Fibroblast of skin of right biceps (primary cell): ENCODE measurements at regions not wholly inside any gene's neighbourhood (a gene's known extent, or its start where the extent isn't known, plus 50 kb on each side); places are given as distances from the start of the nearest gene placed in this dataset.
"Not testable (repeated sequence)": the region's sequence is repeated elsewhere in the genome, so short reads cannot be mapped to it uniquely, and the experiment has no call there.

Source experiments
- DNase-seq: peaks from one replicate; pipeline ENCODE4 v3.0.0-alpha.2; 2013

- DNase-seq = no peak
Measured at GRCh38 chr3:15903759-15904720, 106.3 kb upstream of the ANKRD28 start.

GRCh38 chr3:15905041-15905440 is 107.3 kb upstream of the ANKRD28 start:
- no peak for DNase-seq

GRCh38 chr3:15907403-15907802 is 109.6 kb upstream of the ANKRD28 start:
- not testable (repeated sequence) for DNase-seq

- DNase-seq = no peak
Measured at GRCh38 chr3:15918988-15919387, 121.2 kb upstream of the ANKRD28 start.

- DNase-seq = no peak
Measured at GRCh38 chr3:15919971-15920370, 122.2 kb upstream of the ANKRD28 start.

- DNase-seq = no peak
Measured at GRCh38 chr3:15923640-15924405, 126.0 kb upstream of the ANKRD28 start.

GRCh38 chr3:15924914-15925313 is 127.1 kb upstream of the ANKRD28 start:
- no peak for DNase-seq

GRCh38 chr3:15926871-15927270 is 129.1 kb upstream of the ANKRD28 start:
- no peak for DNase-seq

GRCh38 chr3:15927969-15928368 is 130.2 kb upstream of the ANKRD28 start:
- DNase-seq = no peak

- no peak for DNase-seq
Measured at GRCh38 chr3:15929944-15930571, 132.3 kb upstream of the ANKRD28 start.

- peak; percentile 23 for DNase-seq
Measured at GRCh38 chr3:15932348-15933300, 134.8 kb upstream of the ANKRD28 start.

- peak; percentile 62 for DNase-seq
Measured at GRCh38 chr3:15933439-15934139, 135.8 kb upstream of the ANKRD28 start.

- no peak for DNase-seq
Measured at GRCh38 chr3:15934389-15935195, 136.8 kb upstream of the ANKRD28 start.

GRCh38 chr3:15936312-15936711 is 138.5 kb upstream of the ANKRD28 start:
- DNase-seq = peak; percentile 58

GRCh38 chr3:15940641-15941040 is 142.9 kb upstream of the ANKRD28 start:
- DNase-seq = no peak

GRCh38 chr3:15941457-15941856 is 143.7 kb upstream of the ANKRD28 start:
- DNase-seq = not testable (repeated sequence)

- peak; percentile 29 for DNase-seq
Measured at GRCh38 chr3:15941958-15942357, 144.2 kb upstream of the ANKRD28 start.

- DNase-seq = no peak
Measured at GRCh38 chr3:15942462-15942861, 144.7 kb upstream of the ANKRD28 start.

GRCh38 chr3:15942936-15943335 is 145.2 kb upstream of the ANKRD28 start:
- DNase-seq = no peak

GRCh38 chr3:15948388-15948787 is 150.6 kb upstream of the ANKRD28 start:
- peak; percentile 55 for DNase-seq
